T-helper 17 cell (primary cell): ENCODE measurements at regions not wholly inside any gene's neighbourhood (a gene's known extent, or its start where the extent isn't known, plus 50 kb on each side); places are given as distances from the start of the nearest gene placed in this dataset.

ENCODE experiments used
- ATAC-seq: fragments of 150-1000 bp; cut with Tn5 transposase; 2 replicates; pipeline ENCODE4 v1.10.0; 2021; ENCODE audit warnings: mild to moderate bottlenecking, moderate library complexity
- DNase-seq, 3 donors: peaks; one replicate each; pipeline versions ENCODE4 v3.0.0 to v3.0.0-alpha.2; 2020 to 2021
- H3K9me3 ChIP-seq: one replicate; pipeline ENCODE4 v1.7.0; 2013; ENCODE audit warnings: low read length, mild to moderate bottlenecking; ENCODE audit not compliant: control insufficient read depth, poor library complexity, severe bottlenecking
- H3K27ac Mint-ChIP-seq: one replicate; pipeline ENCODE4 v1.8.0; 2022; ENCODE audit warnings: mild to moderate bottlenecking, moderate library complexity, mixed read lengths
- H3K27me3 Mint-ChIP-seq: one replicate; pipeline ENCODE4 v1.8.0; 2022; ENCODE audit warnings: mixed read lengths
- H3K36me3 Mint-ChIP-seq: one replicate; pipeline ENCODE4 v1.8.0; 2022; ENCODE audit warnings: low read depth, mixed read lengths
- H3K4me1 Mint-ChIP-seq: one replicate; pipeline ENCODE4 v1.8.0; 2022; ENCODE audit warnings: mild to moderate bottlenecking, mixed read lengths
- H3K4me3 Mint-ChIP-seq: one replicate; pipeline ENCODE4 v1.8.0; 2022; ENCODE audit warnings: mild to moderate bottlenecking, moderate library complexity, mixed read lengths

GRCh38 chrX:98514032-98514431, 1630.3 kb downstream of the RPA4 start:
- no peak overlapping the region for H3K27ac Mint-ChIP-seq
- H3K4me1 Mint-ChIP-seq: no peaks in the 10 kb centered on the region
- no peak overlapping the region for H3K4me3 Mint-ChIP-seq
- ATAC-seq (no peak), DNase-seq (no peak)
- no peaks in the 10 kb centered on the region for H3K36me3 Mint-ChIP-seq
- H3K9me3 ChIP-seq: no peaks in the 10 kb centered on the region
- no peaks in the 10 kb centered on the region for H3K27me3 Mint-ChIP-seq

GRCh38 chrX:98516120-98516519, 1632.4 kb downstream of the RPA4 start:
- no peaks in the 10 kb centered on the region for H3K27me3 Mint-ChIP-seq
- no peaks in the 10 kb centered on the region for H3K9me3 ChIP-seq
- ATAC-seq (no peak), DNase-seq (no peak)
- H3K4me3 Mint-ChIP-seq: no peak overlapping the region
- H3K36me3 Mint-ChIP-seq: no peaks in the 10 kb centered on the region
- no peaks in the 10 kb centered on the region for H3K4me1 Mint-ChIP-seq
- H3K27ac Mint-ChIP-seq: no peak overlapping the region

- H3K27ac Mint-ChIP-seq: no peak overlapping the region
- no peaks in the 10 kb centered on the region for H3K36me3 Mint-ChIP-seq
- H3K9me3 ChIP-seq: no peaks in the 10 kb centered on the region
- H3K4me1 Mint-ChIP-seq: no peaks in the 10 kb centered on the region
- no peaks in the 10 kb centered on the region for H3K27me3 Mint-ChIP-seq
- DNase-seq: no peak
- no peak overlapping the region for H3K4me3 Mint-ChIP-seq
- ATAC-seq: no peak
Measured at GRCh38 chrX:98523026-98523425, 1639.3 kb downstream of the RPA4 start.

GRCh38 chrX:98523521-98523920, 1639.8 kb downstream of the RPA4 start:
- H3K9me3 ChIP-seq: no peaks in the 10 kb centered on the region
- DNase-seq (no peak), ATAC-seq (no peak)
- Mint-ChIP-seq H3K4me3 (no peak overlapping the region), H3K27ac (no peak overlapping the region), H3K4me1 (no peaks in the 10 kb centered on the region), H3K27me3 (no peaks in the 10 kb centered on the region), H3K36me3 (no peaks in the 10 kb centered on the region)

- no peaks in the 10 kb centered on the region for H3K9me3 ChIP-seq
- Mint-ChIP-seq H3K27ac (no peak overlapping the region), H3K36me3 (no peaks in the 10 kb centered on the region), H3K27me3 (no peaks in the 10 kb centered on the region), H3K4me1 (no peaks in the 10 kb centered on the region), H3K4me3 (no peak overlapping the region)
- DNase-seq (no peak), ATAC-seq (no peak)
Measured at GRCh38 chrX:98548519-98548918, 1664.8 kb downstream of the RPA4 start.

GRCh38 chrX:98568795-98569194, 1685.1 kb downstream of the RPA4 start:
- ATAC-seq (no peak), DNase-seq (no peak)
- Mint-ChIP-seq H3K4me3 (no peak overlapping the region), H3K36me3 (no peaks in the 10 kb centered on the region), H3K4me1 (no peaks in the 10 kb centered on the region), H3K27ac (no peak overlapping the region), H3K27me3 (no peaks in the 10 kb centered on the region)
- H3K9me3 ChIP-seq: no peaks in the 10 kb centered on the region

GRCh38 chrX:98605941-98606340, 1722.2 kb downstream of the RPA4 start:
- no peaks in the 10 kb centered on the region for H3K36me3 Mint-ChIP-seq
- ATAC-seq: no peak
- H3K4me3 Mint-ChIP-seq: no peak overlapping the region
- no peak overlapping the region for H3K27ac Mint-ChIP-seq
- H3K9me3 ChIP-seq: no peaks in the 10 kb centered on the region
- no peaks in the 10 kb centered on the region for H3K27me3 Mint-ChIP-seq
- no peak for DNase-seq
- H3K4me1 Mint-ChIP-seq: no peaks in the 10 kb centered on the region

GRCh38 chrX:98607739-98608138, 1724.0 kb downstream of the RPA4 start:
- Mint-ChIP-seq H3K4me3 (no peak overlapping the region), H3K36me3 (no peaks in the 10 kb centered on the region), H3K27ac (no peak overlapping the region), H3K4me1 (no peaks in the 10 kb centered on the region), H3K27me3 (no peaks in the 10 kb centered on the region)
- H3K9me3 ChIP-seq: no peaks in the 10 kb centered on the region
- no peak for DNase-seq
- no peak for ATAC-seq

- H3K9me3 ChIP-seq: no peaks in the 10 kb centered on the region
- Mint-ChIP-seq H3K27me3 (no peaks in the 10 kb centered on the region), H3K4me3 (no peak overlapping the region), H3K4me1 (no peaks in the 10 kb centered on the region), H3K27ac (no peak overlapping the region), H3K36me3 (no peaks in the 10 kb centered on the region)
- DNase-seq (no peak), ATAC-seq (no peak)
Measured at GRCh38 chrX:98627645-98628044, 1743.9 kb downstream of the RPA4 start.

- Mint-ChIP-seq H3K27ac (no peak overlapping the region), H3K4me3 (no peak overlapping the region), H3K27me3 (no peaks in the 10 kb centered on the region), H3K4me1 (no peaks in the 10 kb centered on the region), H3K36me3 (no peaks in the 10 kb centered on the region)
- ATAC-seq: no peak
- H3K9me3 ChIP-seq: no peaks in the 10 kb centered on the region
- no peak for DNase-seq
Measured at GRCh38 chrX:98637451-98637850, 1753.7 kb downstream of the RPA4 start.

GRCh38 chrX:98646351-98646750, 1762.6 kb downstream of the RPA4 start:
- no peaks in the 10 kb centered on the region for H3K27me3 Mint-ChIP-seq
- H3K4me3 Mint-ChIP-seq: no peak overlapping the region
- no peak for ATAC-seq
- H3K9me3 ChIP-seq: no peaks in the 10 kb centered on the region
- H3K4me1 Mint-ChIP-seq: no peaks in the 10 kb centered on the region
- H3K36me3 Mint-ChIP-seq: no peaks in the 10 kb centered on the region
- DNase-seq: no peak
- H3K27ac Mint-ChIP-seq: no peak overlapping the region

- no peak for ATAC-seq
- no peaks in the 10 kb centered on the region for H3K36me3 Mint-ChIP-seq
- DNase-seq: no peak
- H3K4me1 Mint-ChIP-seq: no peaks in the 10 kb centered on the region
- H3K27me3 Mint-ChIP-seq: no peaks in the 10 kb centered on the region
- H3K27ac Mint-ChIP-seq: no peak overlapping the region
- H3K9me3 ChIP-seq: no peaks in the 10 kb centered on the region
- no peak overlapping the region for H3K4me3 Mint-ChIP-seq
Measured at GRCh38 chrX:98654565-98654964, 1755.5 kb downstream of the PCDH19 start.
